Gastrocnemius medialis (tissue), 4 donors: ENCODE measurements at regions not wholly inside any gene's neighbourhood (a gene's known extent, or its start where the extent isn't known, plus 50 kb on each side); places are given as distances from the start of the nearest gene placed in this dataset.

ENCODE experiments used
- ATAC-seq, 2 donors: fragments of 150-250 bp; one replicate each; pipeline ENCODE4 v1.9.1; 2016
- DNase-seq, 2 donors: peaks; one replicate each; pipeline ENCODE4 v3.0.0-alpha.2; 2019
- H3K27ac ChIP-seq, 4 donors: fragments of 200-600 bp; sonication (generic); 1 replicate in 1 of 4; 2 replicates in 3 of 4; pipeline ENCODE4 v1.5.1; 2016 to 2018; ENCODE audit warnings: mild to moderate bottlenecking in 2 of 4, moderate library complexity in 1 of 4
- H3K27me3 ChIP-seq, 3 donors: fragments of 200-600 bp; sonication (generic) in 2 of 3; 1 replicate in 1 of 3; 2 replicates in 2 of 3; pipeline versions ENCODE4 v1.5.1 to v1.6.0; 2016 to 2019; ENCODE audit warnings: mild to moderate bottlenecking in 1 of 3, moderate library complexity in 1 of 3
- H3K36me3 ChIP-seq, 2 donors: fragments of 200-600 bp; sonication (generic) in 1 of 2; one replicate each; pipeline ENCODE4 v1.5.1; 2017 to 2018
- H3K4me1 ChIP-seq, 2 donors: fragments of 200-600 bp; sonication (generic) in 1 of 2; one replicate each; pipeline ENCODE4 v1.5.1; 2016 to 2017; ENCODE audit warnings: mild to moderate bottlenecking in 2 of 2
- H3K4me3 ChIP-seq, 4 donors: fragments of 200-600 bp; sonication (generic) in 3 of 4; 1 replicate in 1 of 4; 2 replicates in 3 of 4; pipeline ENCODE4 v1.5.1; 2016 to 2019; ENCODE audit warnings: mild to moderate bottlenecking in 2 of 4
- H3K9me3 ChIP-seq, 3 donors: fragments of 200-600 bp; sonication (generic) in 2 of 3; 1 replicate in 1 of 3; 2 replicates in 2 of 3; pipeline ENCODE4 v1.5.1; 2016 to 2019
- CTCF ChIP-seq, 5 experiments: fragments of 450-650 bp in 3 of 5; fragments of 200-600 bp in 2 of 5; sonication (generic) in 2 of 5; IDR thresholded peaks in 4 of 5; conservative IDR thresholded peaks in 1 of 5; 1 replicate in 4 of 5; 2 replicates in 1 of 5; pipeline ENCODE4 v1.5.1; 2016 to 2019; ENCODE audit warnings: antibody characterized with exemption in 5 of 5, mild to moderate bottlenecking in 3 of 5, moderate library complexity in 3 of 5
- POLR2A ChIP-seq, 2 donors: fragments of 450-650 bp; IDR thresholded peaks; one replicate each; pipeline ENCODE4 v1.6.1; 2017; ENCODE audit warnings: antibody characterized with exemption in 2 of 2, mild to moderate bottlenecking in 2 of 2, moderate library complexity in 2 of 2
- in situ Hi-C, 4 donors: fragments of 200-750 bp; cut with MboI; loops; one replicate each; pipeline versions ENCODE4 v1.15.0 to v1.8.0; 2017; ENCODE audit warnings: low sequenced_read_pairs in 4 of 4
- intact Hi-C: fragments of 100-400 bp; cut with DNase I; formaldehyde crosslinking; loops from one replicate; pipeline ENCODE4 v1.15.1; 2023; ENCODE audit warnings: low total_unique reads

- no peak overlapping the region for H3K27ac ChIP-seq
- in situ Hi-C loops, result no loop called here
- H3K4me3 ChIP-seq, result no peak overlapping the region
- no peaks in the 10 kb centered on the region for H3K36me3 ChIP-seq
- no peaks in the 10 kb centered on the region for H3K9me3 ChIP-seq
- no peak for DNase-seq
- ATAC-seq, result no peak
- intact Hi-C loops, result no loop called here
- H3K27me3 ChIP-seq, result no peaks in the 10 kb centered on the region
- no peaks in the 10 kb centered on the region for H3K4me1 ChIP-seq
- TF ChIP-seq POLR2A (IDR thresholded peaks at IDR 0.05) (no peak), CTCF (IDR thresholded peaks at IDR 0.05 in 4 of 5, conservative IDR thresholded peaks at IDR 0.05 in 1 of 5) (no peak)
These were observed 301.5 kb upstream of the FAM98A start for GRCh38 chr2:33900610-33901009.

DNA sequence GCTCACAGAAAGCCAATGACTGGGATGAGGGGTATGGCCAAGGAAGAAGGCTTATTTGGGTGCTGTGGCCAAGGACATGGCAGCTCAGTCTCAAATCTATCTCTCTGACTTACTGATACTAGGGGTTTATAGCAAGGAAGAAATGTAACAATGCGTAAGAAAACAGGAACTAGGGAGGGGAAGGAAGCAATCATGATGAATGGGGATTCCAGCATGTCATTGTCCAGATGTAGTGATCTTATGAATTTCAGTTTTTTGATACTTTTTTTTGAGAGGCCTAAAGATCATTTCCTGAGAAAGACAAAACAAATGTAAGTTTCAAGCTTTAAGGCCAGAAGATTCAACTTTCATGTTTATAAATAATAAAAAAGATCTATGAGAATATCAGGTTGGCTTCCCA is 298.6 kb upstream of the FAM98A start:
- Histone ChIP-seq H3K9me3 (no peaks in the 10 kb centered on the region), H3K4me1 (no peaks in the 10 kb centered on the region), H3K27me3 (no peaks in the 10 kb centered on the region), H3K27ac (no peak overlapping the region), H3K36me3 (no peaks in the 10 kb centered on the region), H3K4me3 (no peak overlapping the region)
- in situ Hi-C loops, result no loop called here
- no peak for DNase-seq
- no peak for ATAC-seq
- no peak for TF ChIP-seq CTCF (IDR thresholded peaks at IDR 0.05 in 4 of 5, conservative IDR thresholded peaks at IDR 0.05 in 1 of 5)
- TF ChIP-seq POLR2A (IDR thresholded peaks at IDR 0.05), result no peak
- intact Hi-C loops, result no loop called here

GRCh38 chr2:33893824-33894223 is 294.7 kb upstream of the FAM98A start:
- H3K27me3 ChIP-seq, result no peaks in the 10 kb centered on the region
- TF ChIP-seq POLR2A (IDR thresholded peaks at IDR 0.05), result no peak
- TF ChIP-seq CTCF (IDR thresholded peaks at IDR 0.05 in 4 of 5, conservative IDR thresholded peaks at IDR 0.05 in 1 of 5), result no peak
- no peaks in the 10 kb centered on the region for H3K4me1 ChIP-seq
- H3K4me3 ChIP-seq, result no peak overlapping the region
- H3K36me3 ChIP-seq, result no peaks in the 10 kb centered on the region
- no peaks in the 10 kb centered on the region for H3K9me3 ChIP-seq
- DNase-seq (no peak), ATAC-seq (no peak)
- intact Hi-C loops, result no loop called here
- in situ Hi-C loops, result no loop called here
- H3K27ac ChIP-seq, result no peak overlapping the region

DNA sequence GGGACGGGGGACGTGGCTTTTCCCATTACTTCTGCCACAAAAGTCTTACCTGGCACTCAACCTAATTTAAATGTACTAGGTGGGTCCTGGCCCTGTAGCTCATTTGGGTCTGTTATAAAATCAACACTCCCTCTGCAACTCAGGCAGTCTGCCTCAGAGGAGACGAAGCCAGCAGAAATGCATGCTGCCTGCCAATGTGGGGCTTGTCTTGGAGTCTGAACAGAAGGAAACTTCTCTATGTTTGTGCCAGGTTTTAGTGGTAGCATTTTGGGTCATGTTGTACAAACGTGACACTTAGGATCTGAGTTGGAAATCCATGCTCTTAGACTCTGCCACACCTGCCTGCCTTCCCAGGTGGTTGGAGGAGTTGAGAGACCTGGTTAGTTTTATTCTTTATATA is 292.5 kb upstream of the FAM98A start:
- Histone ChIP-seq H3K36me3 (no peaks in the 10 kb centered on the region), H3K4me1 (no peaks in the 10 kb centered on the region), H3K27ac (no peak overlapping the region), H3K4me3 (no peak overlapping the region), H3K27me3 (no peaks in the 10 kb centered on the region), H3K9me3 (no peaks in the 10 kb centered on the region)
- TF ChIP-seq CTCF (IDR thresholded peaks at IDR 0.05 in 4 of 5, conservative IDR thresholded peaks at IDR 0.05 in 1 of 5) (no peak), POLR2A (IDR thresholded peaks at IDR 0.05) (no peak)
- in situ Hi-C loops, result no loop called here
- no peak for ATAC-seq
- no peak for DNase-seq
- intact Hi-C loops, result no loop called here

GRCh38 chr2:33890686-33891085 is 291.6 kb upstream of the FAM98A start:
- H3K4me3 ChIP-seq, result no peak overlapping the region
- intact Hi-C loops (no loop called here), in situ Hi-C loops (no loop called here)
- DNase-seq (no peak), ATAC-seq (no peak)
- no peaks in the 10 kb centered on the region for H3K27me3 ChIP-seq
- H3K27ac ChIP-seq, result no peak overlapping the region
- no peaks in the 10 kb centered on the region for H3K4me1 ChIP-seq
- H3K9me3 ChIP-seq, result no peaks in the 10 kb centered on the region
- TF ChIP-seq POLR2A (IDR thresholded peaks at IDR 0.05) (no peak), CTCF (IDR thresholded peaks at IDR 0.05 in 4 of 5, conservative IDR thresholded peaks at IDR 0.05 in 1 of 5) (no peak)
- no peaks in the 10 kb centered on the region for H3K36me3 ChIP-seq
